GM20431 (cell line): ENCODE measurements at regions not wholly inside any gene's neighbourhood (a gene's known extent, or its start where the extent isn't known, plus 50 kb on each side); places are given as distances from the start of the nearest gene placed in this dataset.
"Not testable (repeated sequence)": the region's sequence is repeated elsewhere in the genome, so short reads cannot be mapped to it uniquely, and the experiment has no call there.

Experiments used
- in situ Hi-C: fragments of 300-500 bp; cut with MseI, MboI; formaldehyde crosslinking; loops from one replicate; pipeline ENCODE4 v1.15.0; 2020; ENCODE audit warnings: low sequenced_read_pairs; ENCODE audit not compliant: unreplicated experiment

GRCh38 chr1:98575955-98576354 is 85.6 kb upstream of the SNX7 start:
- in situ Hi-C loops, result no loop called here

GRCh38 chr1:98565951-98566350 is 95.6 kb upstream of the SNX7 start:
- in situ Hi-C loops, result no loop called here

- in situ Hi-C loops, result no loop called here
Observed at GRCh38 chr1:98559291-98559690, 102.2 kb upstream of the SNX7 start.

DNA sequence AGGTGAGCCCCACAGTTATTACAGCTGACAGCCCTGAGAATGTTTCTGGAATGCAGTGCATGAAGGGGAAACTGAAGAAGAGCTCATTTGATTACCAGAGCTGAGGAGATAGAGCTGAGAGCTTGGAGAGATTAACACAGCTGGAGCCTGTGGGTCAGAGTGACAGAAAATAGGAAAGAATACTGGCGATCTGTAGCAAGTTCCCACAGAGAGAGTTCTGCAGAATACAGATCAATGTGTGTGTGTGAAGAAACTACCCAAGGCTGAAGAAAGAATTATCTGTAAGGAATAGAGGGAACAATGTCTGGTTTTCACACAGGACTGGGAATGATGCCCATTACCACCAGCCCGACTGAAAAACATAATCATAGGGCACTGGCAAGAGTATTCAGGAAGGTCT is 103.6 kb upstream of the SNX7 start:
- in situ Hi-C loops, result no loop called here

GRCh38 chr1:98556521-98557158 is 104.9 kb upstream of the SNX7 start:
- in situ Hi-C loops, result no loop called here

GRCh38 chr1:98555814-98556213 is 105.7 kb upstream of the SNX7 start:
- in situ Hi-C loops, result no loop called here

GRCh38 chr1:98552576-98553074 is 108.9 kb upstream of the SNX7 start:
- in situ Hi-C loops, result not testable (repeated sequence)

GRCh38 chr1:98550076-98550475 is 111.4 kb upstream of the SNX7 start:
- in situ Hi-C loops, result no loop called here

DNA sequence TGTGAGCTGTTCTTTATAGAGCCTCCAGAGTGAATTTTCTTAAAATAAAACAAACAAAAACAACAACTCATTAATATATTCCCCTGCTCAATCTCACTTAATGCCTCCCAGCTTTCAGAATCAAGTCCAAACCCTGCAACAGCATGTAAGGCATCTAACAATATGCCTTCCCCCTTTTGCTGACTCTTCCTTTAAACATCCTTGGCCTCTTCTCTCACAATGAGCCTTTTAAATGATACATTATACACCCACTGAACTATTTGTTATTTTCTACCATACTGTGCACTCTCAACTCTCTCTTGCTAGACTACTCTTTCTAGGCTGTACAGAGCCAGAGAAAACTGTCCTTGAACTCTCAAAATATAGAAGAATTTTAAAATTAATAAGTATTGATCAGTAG is 115.2 kb upstream of the SNX7 start:
- in situ Hi-C loops, result no loop called here

DNA sequence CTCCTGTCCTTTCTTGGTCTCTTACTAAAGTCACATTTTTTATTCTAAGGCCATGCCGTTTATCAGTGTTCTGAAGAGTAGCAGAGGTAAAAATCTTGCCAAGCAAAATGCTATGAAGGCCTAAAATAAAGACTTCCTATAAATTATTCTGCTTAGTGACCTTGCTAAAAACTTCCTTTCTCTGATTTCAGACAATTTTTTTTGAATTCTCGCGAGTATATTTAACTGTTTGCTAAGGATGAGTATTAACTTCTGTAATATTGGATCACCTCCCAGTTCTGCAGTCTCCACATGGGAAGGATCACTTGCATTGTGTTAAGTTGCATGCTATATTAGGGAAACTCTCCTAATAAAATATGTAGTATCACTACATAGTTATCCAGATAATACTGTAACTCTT is 123.4 kb upstream of the SNX7 start:
- in situ Hi-C loops, result no loop called here

- in situ Hi-C loops, result no loop called here
Observed at GRCh38 chr1:98523256-98523655, 138.3 kb upstream of the SNX7 start.

DNA sequence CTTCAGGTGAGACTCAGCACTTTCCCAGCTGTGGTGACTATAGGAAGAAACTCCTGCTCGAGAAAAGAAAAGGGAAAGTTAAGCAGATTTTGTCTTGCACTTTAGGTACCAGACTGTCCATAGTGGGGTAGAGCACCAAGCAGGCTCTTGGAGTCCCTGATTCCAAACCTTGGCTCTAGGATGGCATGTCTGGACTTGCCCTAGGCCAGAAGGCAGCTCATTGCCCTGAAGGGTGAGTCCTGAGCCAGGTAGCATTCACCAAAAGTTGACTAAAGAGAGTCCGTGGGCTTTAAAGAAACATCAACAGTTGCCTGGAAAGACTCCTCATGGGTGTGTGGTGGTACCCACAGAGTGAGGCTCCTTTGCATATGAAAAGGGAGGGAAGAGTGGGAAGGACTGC is 145.2 kb upstream of the SNX7 start:
- in situ Hi-C loops, result no loop called here

DNA sequence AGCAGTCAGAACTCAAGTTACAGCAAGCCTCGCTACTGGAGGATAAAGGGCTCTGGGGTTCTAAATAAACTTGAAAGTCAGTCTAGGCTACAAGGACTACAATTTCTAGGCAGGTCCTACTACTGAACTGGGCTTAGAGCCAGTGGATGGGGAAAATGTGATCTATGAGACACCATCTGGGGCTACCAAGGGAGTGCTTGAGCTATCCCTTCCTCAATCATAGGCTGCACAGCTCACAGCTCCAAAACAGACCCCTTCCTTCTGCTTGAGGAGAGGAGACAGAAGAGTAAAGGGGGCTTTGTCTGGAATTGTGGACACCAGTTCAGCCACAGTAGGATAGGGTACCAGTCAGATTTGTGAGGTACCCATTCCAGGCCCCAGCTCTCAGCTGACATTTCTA is 145.8 kb upstream of the SNX7 start:
- in situ Hi-C loops, result no loop called here

- in situ Hi-C loops, result not testable (repeated sequence)
Observed at GRCh38 chr1:98512216-98512615, 149.3 kb upstream of the SNX7 start.

GRCh38 chr1:98503771-98504170 is 157.8 kb upstream of the SNX7 start:
- in situ Hi-C loops, result no loop called here

GRCh38 chr1:98502937-98503336 is 158.6 kb upstream of the SNX7 start:
- in situ Hi-C loops, result no loop called here

DNA sequence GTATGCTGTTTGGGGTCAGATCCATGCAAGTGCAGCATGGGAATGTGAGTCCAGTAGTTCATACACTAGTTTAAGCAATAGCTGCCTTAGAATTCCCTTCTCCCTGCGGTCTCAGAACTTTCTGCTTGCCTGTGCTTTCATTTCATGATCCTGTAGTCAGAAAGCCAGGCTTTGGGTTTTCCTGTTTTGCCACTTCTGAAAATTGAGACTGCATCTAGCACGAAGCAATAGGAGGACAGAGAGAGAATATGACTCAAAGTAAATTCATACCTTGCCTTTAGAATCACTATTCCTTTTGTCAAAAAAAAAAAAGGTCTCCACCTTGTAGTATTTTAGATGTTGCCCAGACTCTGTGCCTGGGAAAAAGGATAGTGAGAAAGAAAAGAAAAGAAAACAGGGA is 161.2 kb upstream of the SNX7 start:
- in situ Hi-C loops, result no loop called here

DNA sequence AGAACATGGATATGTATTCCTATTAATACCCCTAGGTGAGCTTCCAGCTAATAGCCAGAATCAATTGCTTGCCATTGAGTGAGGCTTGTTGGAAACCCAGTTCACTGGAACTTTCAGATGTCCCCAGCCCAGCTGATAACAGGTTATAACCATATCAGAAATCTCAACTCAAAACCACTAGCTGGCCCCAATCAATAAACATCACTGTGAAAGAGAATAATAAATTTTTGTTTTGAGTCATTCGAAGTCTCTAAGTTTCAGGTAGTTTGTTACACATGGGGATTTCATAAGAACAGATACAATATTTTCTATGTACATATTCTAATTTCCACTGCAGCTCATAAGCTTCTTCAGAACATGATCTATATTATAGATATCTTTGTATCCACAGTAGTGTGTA is 162.9 kb upstream of the SNX7 start:
- in situ Hi-C loops, result no loop called here

GRCh38 chr1:98497497-98497896 is 164.0 kb upstream of the SNX7 start:
- in situ Hi-C loops, result no loop called here

- in situ Hi-C loops, result no loop called here
Observed at GRCh38 chr1:98496256-98496995, 165.1 kb upstream of the SNX7 start.

GRCh38 chr1:98493469-98493868 is 168.1 kb upstream of the SNX7 start:
- in situ Hi-C loops, result no loop called here

DNA sequence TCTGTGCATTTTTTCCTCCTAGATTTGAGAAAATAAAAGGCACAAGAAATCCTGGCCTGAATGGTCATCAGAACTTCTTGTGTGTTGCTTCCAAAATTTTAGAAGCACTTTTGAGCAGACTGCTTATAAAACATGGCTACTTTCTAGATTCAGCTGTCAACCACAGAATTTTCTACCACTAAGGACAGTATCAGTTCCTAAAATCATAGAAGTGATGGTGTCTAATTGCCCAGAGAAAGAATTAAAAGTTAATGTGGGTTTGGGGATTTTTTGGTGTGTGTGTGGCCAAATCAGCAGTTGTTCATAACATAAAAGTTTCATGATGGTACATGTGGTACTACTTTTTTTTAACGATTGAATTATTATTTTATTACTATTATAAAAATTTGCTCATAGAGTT is 171.4 kb upstream of the SNX7 start:
- in situ Hi-C loops, result no loop called here
